ENCODE measurements at regions not wholly inside any gene's neighbourhood (a gene's known extent, or its start where the extent isn't known, plus 50 kb on each side); places are given as distances from the start of the nearest gene placed in this dataset.

DNA sequence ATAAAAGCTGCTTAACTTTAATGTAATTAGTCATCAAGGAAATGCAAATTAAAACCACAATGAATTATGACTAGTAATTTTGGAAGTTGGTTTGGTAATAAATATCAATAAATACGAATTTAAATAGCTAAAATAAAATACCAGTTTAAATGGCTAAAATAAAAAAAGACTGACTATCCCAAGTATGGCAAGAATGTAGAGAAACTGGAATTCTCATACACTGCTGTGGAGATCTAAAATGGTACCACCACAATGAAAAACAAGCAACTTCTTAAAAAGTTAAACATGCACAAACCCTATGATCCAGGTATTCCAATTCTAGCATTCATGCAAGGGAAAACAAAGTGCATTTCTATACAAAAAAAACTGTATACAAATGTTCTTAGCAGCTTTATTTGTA is 382.6 kb upstream of the NR5A2 start:
- DNase-seq (ENCODE audit: low spot score): no peak
- no peak overlapping the region for H2AFZ ChIP-seq (ENCODE audit: low read length)
- BruUV-seq (replicated peaks): no TSS peak

More for the DNA sequence above, 382.6 kb upstream of the NR5A2 start:
- TF ChIP-seq RBM39 (IDR thresholded peaks at IDR 0.05; ENCODE audit: low read depth, low read length, poor library complexity, severe bottlenecking): no peak
- no peak for TF ChIP-seq RXRA (CRISPR knock-in tag; IDR thresholded peaks at IDR 0.05)
- TF ChIP-seq ZNF761 (CRISPR knock-in tag; conservative IDR thresholded peaks at IDR 0.05): no peak
- TF ChIP-seq CREB1 (IDR thresholded peaks at IDR 0.05): no peak
- TF ChIP-seq CREB1 (CRISPR knock-in tag; IDR thresholded peaks at IDR 0.05): no peak
- TF ChIP-seq ZFYVE20 (CRISPR knock-in tag; IDR thresholded peaks at IDR 0.05; ENCODE audit: borderline replicate concordance, low read depth): no peak
- no peak for TF ChIP-seq MEIS2 (CRISPR knock-in tag; IDR thresholded peaks at IDR 0.05)
- TF ChIP-seq NFKBIZ (CRISPR knock-in tag; IDR thresholded peaks at IDR 0.05): no peak
- TF ChIP-seq PLRG1 (conservative IDR thresholded peaks at IDR 0.05): no peak
- no peak for TF ChIP-seq ZNF652 (CRISPR knock-in tag; IDR thresholded peaks at IDR 0.05; ENCODE audit: borderline replicate concordance, low read depth)
- TF ChIP-seq, protein P1, sequence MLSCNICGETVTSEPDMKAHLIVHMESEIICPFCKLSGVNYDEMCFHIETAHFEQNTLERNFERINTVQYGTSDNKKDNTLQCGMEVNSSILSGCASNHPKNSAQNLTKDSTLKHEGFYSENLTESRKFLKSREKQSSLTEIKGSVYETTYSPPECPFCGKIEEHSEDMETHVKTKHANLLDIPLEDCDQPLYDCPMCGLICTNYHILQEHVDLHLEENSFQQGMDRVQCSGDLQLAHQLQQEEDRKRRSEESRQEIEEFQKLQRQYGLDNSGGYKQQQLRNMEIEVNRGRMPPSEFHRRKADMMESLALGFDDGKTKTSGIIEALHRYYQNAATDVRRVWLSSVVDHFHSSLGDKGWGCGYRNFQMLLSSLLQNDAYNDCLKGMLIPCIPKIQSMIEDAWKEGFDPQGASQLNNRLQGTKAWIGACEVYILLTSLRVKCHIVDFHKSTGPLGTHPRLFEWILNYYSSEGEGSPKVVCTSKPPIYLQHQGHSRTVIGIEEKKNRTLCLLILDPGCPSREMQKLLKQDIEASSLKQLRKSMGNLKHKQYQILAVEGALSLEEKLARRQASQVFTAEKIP (CRISPR knock-in tag; IDR thresholded peaks at IDR 0.05; ENCODE audit: borderline replicate concordance): no peak
- TF ChIP-seq, protein P2, sequence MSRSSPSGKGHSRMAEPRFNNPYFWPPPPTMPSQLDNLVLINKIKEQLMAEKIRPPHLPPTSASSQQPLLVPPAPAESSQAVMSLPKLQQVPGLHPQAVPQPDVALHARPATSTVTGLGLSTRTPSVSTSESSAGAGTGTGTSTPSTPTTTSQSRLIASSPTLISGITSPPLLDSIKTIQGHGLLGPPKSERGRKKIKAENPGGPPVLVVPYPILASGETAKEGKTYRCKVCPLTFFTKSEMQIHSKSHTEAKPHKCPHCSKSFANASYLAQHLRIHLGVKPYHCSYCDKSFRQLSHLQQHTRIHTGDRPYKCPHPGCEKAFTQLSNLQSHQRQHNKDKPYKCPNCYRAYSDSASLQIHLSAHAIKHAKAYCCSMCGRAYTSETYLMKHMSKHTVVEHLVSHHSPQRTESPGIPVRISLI (CRISPR knock-in tag; IDR thresholded peaks at IDR 0.05; ENCODE audit: borderline replicate concordance): no peak
- no peak for TF ChIP-seq ATF1 (CRISPR knock-in tag; IDR thresholded peaks at IDR 0.05)
- TF ChIP-seq CAMTA2 (CRISPR knock-in tag; IDR thresholded peaks at IDR 0.05; ENCODE audit: borderline replicate concordance): no peak
- TF ChIP-seq ARNTL (CRISPR knock-in tag; IDR thresholded peaks at IDR 0.05): no peak
- TF ChIP-seq HDAC6 (IDR thresholded peaks at IDR 0.05; ENCODE audit: low read depth, low read length): no peak
- no peak for TF ChIP-seq ZNF33B (CRISPR knock-in tag; IDR thresholded peaks at IDR 0.05)
- Histone ChIP-seq H3K4me2 (ENCODE audit: low read depth, low read length) (no peak overlapping the region), H3K9me3 (ENCODE audit: low read length) (peaks cover 4% of the 10 kb centered on the region; the same call in 1 of the 2 replicates), H4K20me1 (ENCODE audit: insufficient read depth, low read length) (no peaks in the 10 kb centered on the region), H3K36me3 (replicated peaks in 1 of 2; ENCODE audit: control insufficient read depth in 1 of 2, insufficient read depth in 2 of 2, low read length in 2 of 2) (no peaks in the 10 kb centered on the region), H3K27ac (ENCODE audit: extremely low read length, insufficient read depth, low read length) (no peak overlapping the region), H3K4me3 (replicated peaks in 1 of 3; ENCODE audit: insufficient read depth in 1 of 3, low read depth in 2 of 3, low read length in 3 of 3) (no peak overlapping the region), H3K4me1 (ENCODE audit: insufficient read depth, low read length) (0 out of 2 replicates have a peak, but pooled peaks cover 6% of the 10 kb centered on the region), H3K79me2 (ENCODE audit: insufficient read depth, low read length) (no peaks in the 10 kb centered on the region), H3K27me3 (ENCODE audit: control insufficient read depth in 1 of 2, insufficient read depth in 2 of 2, low read length in 2 of 2) (no peaks in the 10 kb centered on the region), H3K9ac (ENCODE audit: insufficient read depth, low read depth, low read length) (no peak overlapping the region)
- in situ Hi-C loops (cut with HindIII; ENCODE audit: extremely low pct_ligation_motif_present, low pct_unique_long_range_greater_than_20kb): no loop called here
- no peak for FAIRE-seq
- WGBS (ENCODE audit: low lambda C conversion rate): 0% methylated on average over 1 of the region's 1 CpG
- ATAC-seq: no peak
- ChIA-PET CTCF (ENCODE audit: low intra/inter-chr PET ratio, low total read pairs) (no interaction called here), POLR2A (no interaction called here)
- intact Hi-C loops (cut with micrococcal nuclease; ENCODE audit: unreplicated experiment): no loop called here
